DND-41 (cell line): ENCODE measurements at regions not wholly inside any gene's neighbourhood (a gene's known extent, or its start where the extent isn't known, plus 50 kb on each side); places are given as distances from the start of the nearest gene placed in this dataset.

Experiments
- EZH2 ChIP-seq: IDR thresholded peaks from 3 replicates; pipeline ENCODE4 v1.6.1; 2012; ENCODE audit warnings: borderline replicate concordance, low read depth, mild to moderate bottlenecking, moderate library complexity, low read length, inconsistent platforms; ENCODE audit not compliant: severe bottlenecking
- TF ChIP-seq, protein P1 (sequence below): IDR thresholded peaks from 2 replicates; pipeline ENCODE4 v1.5.1; 2012; ENCODE audit warnings: borderline replicate concordance, low read length, moderate library complexity, mild to moderate bottlenecking; ENCODE audit not compliant: poor library complexity, severe bottlenecking; ENCODE audit errors: extremely low read depth

DNA sequence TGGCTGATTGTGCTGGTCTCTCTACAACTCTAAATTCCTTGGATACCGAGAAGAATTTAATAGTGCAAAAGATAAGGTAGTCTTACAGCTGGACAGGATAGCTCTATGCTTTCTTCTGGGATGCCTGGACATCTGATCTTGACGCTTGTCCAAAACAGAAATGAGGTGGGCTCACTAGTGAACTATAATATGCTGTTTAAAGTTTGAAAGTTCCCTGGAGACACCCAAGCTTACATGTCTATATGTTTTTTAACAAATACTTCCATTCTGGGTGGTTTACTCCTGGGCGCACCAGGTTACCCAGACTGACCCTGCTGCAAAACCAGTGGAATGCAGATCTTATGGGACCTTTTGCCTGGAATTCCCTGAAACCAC lies 702.1 kb upstream of the COBL start:
- TF ChIP-seq, protein P1, sequence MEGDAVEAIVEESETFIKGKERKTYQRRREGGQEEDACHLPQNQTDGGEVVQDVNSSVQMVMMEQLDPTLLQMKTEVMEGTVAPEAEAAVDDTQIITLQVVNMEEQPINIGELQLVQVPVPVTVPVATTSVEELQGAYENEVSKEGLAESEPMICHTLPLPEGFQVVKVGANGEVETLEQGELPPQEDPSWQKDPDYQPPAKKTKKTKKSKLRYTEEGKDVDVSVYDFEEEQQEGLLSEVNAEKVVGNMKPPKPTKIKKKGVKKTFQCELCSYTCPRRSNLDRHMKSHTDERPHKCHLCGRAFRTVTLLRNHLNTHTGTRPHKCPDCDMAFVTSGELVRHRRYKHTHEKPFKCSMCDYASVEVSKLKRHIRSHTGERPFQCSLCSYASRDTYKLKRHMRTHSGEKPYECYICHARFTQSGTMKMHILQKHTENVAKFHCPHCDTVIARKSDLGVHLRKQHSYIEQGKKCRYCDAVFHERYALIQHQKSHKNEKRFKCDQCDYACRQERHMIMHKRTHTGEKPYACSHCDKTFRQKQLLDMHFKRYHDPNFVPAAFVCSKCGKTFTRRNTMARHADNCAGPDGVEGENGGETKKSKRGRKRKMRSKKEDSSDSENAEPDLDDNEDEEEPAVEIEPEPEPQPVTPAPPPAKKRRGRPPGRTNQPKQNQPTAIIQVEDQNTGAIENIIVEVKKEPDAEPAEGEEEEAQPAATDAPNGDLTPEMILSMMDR: no peak
- no peak for TF ChIP-seq EZH2
